22Rv1 (cell line): ENCODE measurements at regions not wholly inside any gene's neighbourhood (a gene's known extent, or its start where the extent isn't known, plus 50 kb on each side); places are given as distances from the start of the nearest gene placed in this dataset.

Experiments used
- H3K27ac ChIP-seq: fragments of 450-650 bp; 2 replicates; pipeline ENCODE4 v1.5.1; 2017
- ZFX ChIP-seq: fragments of 450-650 bp; IDR thresholded peaks from 2 replicates; pipeline ENCODE4 v1.6.1; 2017; ENCODE audit warnings: antibody characterized with exemption, borderline replicate concordance
- TF ChIP-seq, protein P1 (sequence below): fragments of 450-650 bp; IDR thresholded peaks from 2 replicates; pipeline ENCODE4 v1.5.1; 2017; ENCODE audit warnings: mild to moderate bottlenecking

DNA sequence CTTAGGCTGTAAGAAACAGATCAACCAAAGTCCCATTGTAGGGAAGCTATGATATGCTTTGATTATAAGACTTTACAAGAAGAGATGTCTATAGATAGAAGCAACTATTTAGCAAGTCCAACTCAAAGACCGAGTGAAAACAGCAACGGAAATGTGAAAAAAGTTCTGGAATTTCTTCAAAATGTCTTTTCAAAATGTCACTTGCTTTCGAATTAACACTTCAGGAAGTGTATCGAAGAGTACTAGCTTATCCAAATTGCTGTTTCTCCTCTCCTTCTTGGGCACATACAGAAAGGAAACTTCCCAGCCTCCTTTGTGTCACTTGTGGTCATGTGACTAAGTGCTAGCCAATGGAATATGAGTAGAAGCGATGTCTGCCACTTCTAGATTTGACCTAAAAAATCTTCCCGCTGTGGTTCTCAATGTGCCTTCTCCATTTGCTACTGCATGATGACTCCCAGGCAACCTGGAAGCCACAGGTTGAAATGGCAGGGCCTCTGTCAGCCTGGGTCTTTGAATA, 89.9 kb downstream of the TSEN15 start:
- TF ChIP-seq, protein P1, sequence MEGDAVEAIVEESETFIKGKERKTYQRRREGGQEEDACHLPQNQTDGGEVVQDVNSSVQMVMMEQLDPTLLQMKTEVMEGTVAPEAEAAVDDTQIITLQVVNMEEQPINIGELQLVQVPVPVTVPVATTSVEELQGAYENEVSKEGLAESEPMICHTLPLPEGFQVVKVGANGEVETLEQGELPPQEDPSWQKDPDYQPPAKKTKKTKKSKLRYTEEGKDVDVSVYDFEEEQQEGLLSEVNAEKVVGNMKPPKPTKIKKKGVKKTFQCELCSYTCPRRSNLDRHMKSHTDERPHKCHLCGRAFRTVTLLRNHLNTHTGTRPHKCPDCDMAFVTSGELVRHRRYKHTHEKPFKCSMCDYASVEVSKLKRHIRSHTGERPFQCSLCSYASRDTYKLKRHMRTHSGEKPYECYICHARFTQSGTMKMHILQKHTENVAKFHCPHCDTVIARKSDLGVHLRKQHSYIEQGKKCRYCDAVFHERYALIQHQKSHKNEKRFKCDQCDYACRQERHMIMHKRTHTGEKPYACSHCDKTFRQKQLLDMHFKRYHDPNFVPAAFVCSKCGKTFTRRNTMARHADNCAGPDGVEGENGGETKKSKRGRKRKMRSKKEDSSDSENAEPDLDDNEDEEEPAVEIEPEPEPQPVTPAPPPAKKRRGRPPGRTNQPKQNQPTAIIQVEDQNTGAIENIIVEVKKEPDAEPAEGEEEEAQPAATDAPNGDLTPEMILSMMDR = no peak
- no peak for TF ChIP-seq ZFX
- H3K27ac ChIP-seq = no peak overlapping the region

DNA sequence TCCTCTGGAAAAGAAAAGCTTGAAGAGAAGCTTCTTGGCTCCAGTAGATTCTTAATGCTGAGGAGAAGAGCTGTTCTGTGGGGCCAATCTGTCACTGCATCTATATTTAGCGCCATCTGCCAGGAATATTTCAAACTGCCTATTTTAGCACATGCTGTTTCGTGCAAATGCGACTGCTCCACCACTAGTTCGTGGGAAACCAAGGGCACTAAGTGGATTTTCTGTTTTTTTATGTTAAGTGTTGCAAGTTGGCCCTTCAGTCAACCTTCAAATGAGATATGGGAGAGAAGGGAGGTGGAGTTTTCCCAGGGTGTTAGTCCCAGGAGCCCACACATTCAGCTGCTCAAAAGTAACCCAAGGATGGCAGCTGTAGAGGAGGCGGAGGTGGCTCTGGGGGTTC, 91.9 kb downstream of the TSEN15 start:
- H3K27ac ChIP-seq = no peak overlapping the region
- TF ChIP-seq ZFX = no peak
- TF ChIP-seq, protein P1 = peak; percentile 36

DNA sequence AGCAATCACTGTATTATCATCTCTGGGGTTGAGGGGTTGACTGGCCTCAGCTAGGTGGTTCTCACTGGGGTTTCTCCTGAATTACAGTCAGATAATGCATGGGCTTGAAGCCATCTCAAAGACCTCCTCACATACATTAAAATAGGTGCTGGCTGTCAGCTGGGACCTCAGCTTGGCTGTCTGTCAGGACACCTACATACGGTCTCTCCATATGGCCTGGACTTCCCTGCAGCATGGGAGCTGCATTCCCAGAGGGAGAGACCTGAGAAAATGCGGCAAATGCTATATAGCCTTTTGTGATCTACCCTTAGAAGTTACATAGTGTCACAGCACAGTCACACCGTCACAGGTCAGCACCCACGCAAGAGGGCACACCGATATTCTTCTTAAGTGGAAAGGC, 93.6 kb downstream of the TSEN15 start:
- TF ChIP-seq, protein P1 = no peak
- no peak for TF ChIP-seq ZFX
- H3K27ac ChIP-seq = no peak overlapping the region

DNA sequence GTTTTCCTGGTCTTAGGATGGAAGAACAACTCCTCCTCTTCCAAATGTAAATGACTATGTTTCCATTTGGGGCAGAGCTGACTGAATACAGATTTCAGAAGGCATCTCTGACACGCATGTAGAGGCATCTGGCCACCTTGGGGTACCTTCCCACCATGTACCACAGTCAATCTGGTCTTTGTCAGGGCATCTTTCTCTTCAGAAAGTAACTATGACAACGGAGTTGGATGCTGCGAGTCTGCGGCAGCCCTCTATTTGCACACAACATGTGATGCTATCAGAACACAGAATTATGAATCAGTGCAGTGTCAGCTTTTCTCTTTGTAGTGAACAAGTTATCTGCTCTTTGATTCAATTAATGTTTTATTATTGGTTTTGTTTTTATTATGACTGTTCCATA, 94.7 kb downstream of the TSEN15 start:
- TF ChIP-seq ZFX = no peak
- TF ChIP-seq, protein P1 = no peak
- no peak overlapping the region for H3K27ac ChIP-seq

DNA sequence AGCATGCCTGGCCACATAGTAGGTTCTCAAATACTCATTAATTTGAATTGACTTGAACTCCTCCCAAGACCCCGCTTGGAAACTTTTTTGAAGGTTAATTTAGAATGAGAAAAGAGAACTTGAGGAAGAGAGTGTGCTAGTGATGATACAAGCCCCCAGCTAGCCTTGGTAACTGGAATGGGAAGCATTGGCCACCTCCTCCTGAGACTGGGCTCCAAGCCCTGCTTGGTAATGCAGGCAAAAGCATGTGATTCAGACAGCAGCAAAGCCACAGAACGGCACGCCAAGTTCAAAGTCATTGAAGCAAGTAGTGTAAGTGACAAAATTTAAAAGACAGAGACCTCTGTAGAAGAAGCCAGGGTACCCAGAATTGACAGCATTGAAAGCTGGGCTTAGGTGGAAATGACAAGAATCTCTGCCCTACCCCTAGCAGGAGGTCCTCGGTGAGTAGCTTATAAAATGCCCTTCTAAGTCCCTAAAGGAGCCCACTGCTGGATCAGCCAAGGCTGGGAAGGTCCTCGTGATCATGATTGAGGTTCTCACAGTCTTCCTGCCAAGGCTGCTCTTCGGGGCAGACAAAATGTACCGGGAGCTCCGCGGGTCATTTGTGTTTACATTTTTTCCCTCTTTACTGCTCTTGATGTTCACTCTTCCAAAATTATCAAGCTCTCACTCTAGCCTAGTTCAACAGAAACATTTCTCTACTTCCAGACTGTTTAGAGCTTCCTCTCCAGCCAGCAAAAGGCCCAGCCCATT, 99.4 kb downstream of the TSEN15 start:
- no peak overlapping the region for H3K27ac ChIP-seq
- no peak for TF ChIP-seq ZFX
- TF ChIP-seq, protein P1 = no peak

DNA sequence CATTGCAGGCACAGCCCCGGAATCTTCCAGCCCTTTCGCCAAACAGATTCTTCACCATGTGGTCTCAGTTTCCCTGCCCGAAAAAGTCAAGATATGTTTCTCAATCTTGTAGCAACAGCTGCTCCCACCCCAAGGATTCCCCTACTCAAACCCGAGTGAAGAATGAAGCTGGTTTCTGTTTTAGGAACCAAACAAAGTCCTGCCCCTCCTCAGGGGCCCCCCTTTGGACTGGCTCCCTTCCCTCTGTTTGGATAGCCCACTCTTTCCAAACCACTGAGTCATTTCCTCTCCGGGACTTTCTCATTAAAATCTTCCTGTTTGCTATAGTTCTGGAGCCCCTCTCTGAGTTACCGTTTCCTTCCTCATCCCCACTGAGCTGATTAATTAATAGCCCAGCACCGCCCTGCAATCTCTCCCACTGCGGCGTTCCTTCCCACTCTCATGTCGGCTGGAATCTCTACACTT, 100.9 kb downstream of the TSEN15 start:
- H3K27ac ChIP-seq = no peak overlapping the region
- no peak for TF ChIP-seq ZFX
- TF ChIP-seq, protein P1 = no peak

DNA sequence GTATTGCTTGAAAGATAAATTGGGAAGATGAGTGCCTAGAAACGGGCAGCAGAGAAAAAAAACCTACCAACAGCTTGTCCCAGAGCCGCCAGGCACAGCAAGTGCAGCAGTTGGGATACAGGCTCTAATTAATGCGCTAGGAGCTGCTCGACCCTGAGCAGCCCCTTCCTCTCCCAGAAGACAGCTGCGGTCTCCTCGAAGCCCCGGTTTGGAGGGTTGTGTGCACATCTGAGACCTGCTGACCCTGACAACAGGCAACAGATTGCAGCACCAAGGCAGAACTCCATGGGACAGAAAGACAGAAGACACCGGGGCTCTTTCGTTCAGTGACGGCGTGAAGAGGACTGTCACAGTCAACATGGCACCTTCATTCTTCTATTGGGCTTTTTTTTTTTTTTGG, 101.4 kb downstream of the TSEN15 start:
- no peak overlapping the region for H3K27ac ChIP-seq
- TF ChIP-seq, protein P1 = no peak
- no peak for TF ChIP-seq ZFX
